IMR-90 (cell line): ENCODE measurements at regions not wholly inside any gene's neighbourhood (a gene's known extent, or its start where the extent isn't known, plus 50 kb on each side); places are given as distances from the start of the nearest gene placed in this dataset.

Source experiments
- CEBPB ChIP-seq: IDR thresholded peaks from 2 replicates; pipeline ENCODE4 v1.6.1; 2012; ENCODE audit warnings: low read depth, low read length, improper control_type of control experiment
- MAZ ChIP-seq: IDR thresholded peaks from 2 replicates; pipeline ENCODE4 v1.6.1; 2012; ENCODE audit warnings: low read depth, mild to moderate bottlenecking, low read length, improper control_type of control experiment, moderate library complexity, borderline replicate concordance
- POLR2A ChIP-seq: IDR thresholded peaks from 2 replicates; pipeline ENCODE4 v1.6.1; 2012; ENCODE audit warnings: mild to moderate bottlenecking, low read depth, low read length
- RAD21 ChIP-seq: IDR thresholded peaks from 2 replicates; pipeline ENCODE4 v1.6.1; 2012; ENCODE audit warnings: low read length, improper control_type of control experiment
- TF ChIP-seq, protein P1 (sequence below): conservative IDR thresholded peaks from 2 replicates; pipeline ENCODE4 v1.5.1; 2012; ENCODE audit warnings: mild to moderate bottlenecking, low read depth, low read length, improper control_type of control experiment

DNA sequence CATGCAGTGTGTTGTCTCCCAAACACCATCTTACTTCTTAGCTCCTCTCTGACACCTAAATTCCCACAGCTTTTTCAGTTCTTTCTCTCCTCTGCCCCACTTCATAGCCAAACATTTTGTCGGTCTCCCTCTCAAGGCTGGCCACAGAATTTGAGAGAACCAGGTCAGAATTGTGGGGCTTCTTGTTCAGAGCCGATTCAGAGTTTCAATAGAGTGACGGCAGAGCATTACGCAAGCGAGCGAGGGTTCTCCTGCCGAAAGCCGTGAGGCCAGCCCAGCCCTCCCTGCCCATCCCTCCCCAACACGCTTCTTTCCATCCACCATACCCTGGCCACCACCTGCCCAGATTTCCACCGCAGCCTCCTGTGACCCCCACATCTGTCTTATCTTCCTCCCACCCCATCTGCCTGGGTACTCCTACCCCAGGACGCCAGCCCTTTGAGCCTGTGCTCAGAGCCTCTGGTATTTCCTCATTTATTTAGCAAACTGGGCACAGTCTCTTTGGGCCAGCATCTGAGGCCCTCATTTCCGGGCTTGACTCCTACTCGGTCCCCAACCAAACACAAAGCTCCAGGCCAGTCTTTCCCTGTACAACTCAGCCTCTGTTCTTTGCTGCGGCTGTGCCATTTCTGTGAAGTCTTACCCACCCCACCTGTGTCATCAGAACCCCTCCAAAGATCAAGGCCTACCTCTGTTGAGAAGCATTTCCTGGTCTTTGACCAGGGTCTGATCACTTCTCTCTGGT lies 70.0 kb upstream of the MAP4K4 start:
- TF ChIP-seq MAZ (no peak), CEBPB (no peak), POLR2A (no peak), RAD21 (no peak)
- TF ChIP-seq, protein P1, sequence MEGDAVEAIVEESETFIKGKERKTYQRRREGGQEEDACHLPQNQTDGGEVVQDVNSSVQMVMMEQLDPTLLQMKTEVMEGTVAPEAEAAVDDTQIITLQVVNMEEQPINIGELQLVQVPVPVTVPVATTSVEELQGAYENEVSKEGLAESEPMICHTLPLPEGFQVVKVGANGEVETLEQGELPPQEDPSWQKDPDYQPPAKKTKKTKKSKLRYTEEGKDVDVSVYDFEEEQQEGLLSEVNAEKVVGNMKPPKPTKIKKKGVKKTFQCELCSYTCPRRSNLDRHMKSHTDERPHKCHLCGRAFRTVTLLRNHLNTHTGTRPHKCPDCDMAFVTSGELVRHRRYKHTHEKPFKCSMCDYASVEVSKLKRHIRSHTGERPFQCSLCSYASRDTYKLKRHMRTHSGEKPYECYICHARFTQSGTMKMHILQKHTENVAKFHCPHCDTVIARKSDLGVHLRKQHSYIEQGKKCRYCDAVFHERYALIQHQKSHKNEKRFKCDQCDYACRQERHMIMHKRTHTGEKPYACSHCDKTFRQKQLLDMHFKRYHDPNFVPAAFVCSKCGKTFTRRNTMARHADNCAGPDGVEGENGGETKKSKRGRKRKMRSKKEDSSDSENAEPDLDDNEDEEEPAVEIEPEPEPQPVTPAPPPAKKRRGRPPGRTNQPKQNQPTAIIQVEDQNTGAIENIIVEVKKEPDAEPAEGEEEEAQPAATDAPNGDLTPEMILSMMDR, result no peak
